ENCODE measurements at regions not wholly inside any gene's neighbourhood (a gene's known extent, or its start where the extent isn't known, plus 50 kb on each side); places are given as distances from the start of the nearest gene placed in this dataset.
"Not testable (repeated sequence)": the region's sequence is repeated elsewhere in the genome, so short reads cannot be mapped to it uniquely, and the experiment has no call there.

- not testable (repeated sequence) for TF ChIP-seq YY1 (IDR thresholded peaks at IDR 0.05; ENCODE audit: insufficient read depth, insufficient read length); SUZ12 (IDR thresholded peaks at IDR 0.05; ENCODE audit: extremely low read depth, insufficient read depth, insufficient read length); ZNF274 (IDR thresholded peaks at IDR 0.05; ENCODE audit: low read depth, low read length)
Observed at GRCh38 chr13:68892596-68892995, 1215.0 kb upstream of the ATXN8OS start.
